Fibroblast of lung (primary cell): ENCODE measurements at regions not wholly inside any gene's neighbourhood (a gene's known extent, or its start where the extent isn't known, plus 50 kb on each side); places are given as distances from the start of the nearest gene placed in this dataset.

Experiments used
- DNase-seq, 2 donors: peaks; one replicate each; pipeline versions ENCODE4 v3.0.0 to v3.0.0-alpha.2; 2010; ENCODE audit warnings: low read depth in 2 of 2
- H2AFZ ChIP-seq: 2 replicates; pipeline ENCODE4 v1.5.1; 2012; ENCODE audit warnings: low read length, control low read depth, inconsistent platforms
- H3K27ac ChIP-seq: 2 replicates; pipeline ENCODE4 v1.5.1; 2011; ENCODE audit warnings: low read length, control low read depth; ENCODE audit not compliant: insufficient read depth
- H3K27me3 ChIP-seq: 2 replicates; pipeline ENCODE4 v1.5.1; 2011; ENCODE audit warnings: mild to moderate bottlenecking, low read length; ENCODE audit not compliant: control insufficient read depth, insufficient read depth
- H3K36me3 ChIP-seq: 2 replicates; pipeline ENCODE4 v1.5.1; 2011; ENCODE audit warnings: low read length; ENCODE audit not compliant: control insufficient read depth, insufficient read depth
- H3K4me1 ChIP-seq: 2 replicates; pipeline ENCODE4 v1.5.1; 2011; ENCODE audit warnings: low read length; ENCODE audit not compliant: control insufficient read depth, insufficient read depth; ENCODE audit errors: extremely low read depth
- H3K4me2 ChIP-seq: 2 replicates; pipeline ENCODE4 v1.5.1; 2011; ENCODE audit warnings: low read length, control low read depth; ENCODE audit not compliant: insufficient read depth; ENCODE audit errors: extremely low read depth
- H3K4me3 ChIP-seq, 4 experiments: fragments of 200-600 bp in 1 of 4; sonication (generic) in 1 of 4; replicated peaks in 1 of 4; 2 replicates each; pipeline ENCODE4 v1.5.1; 2011 to 2016; ENCODE audit warnings: low read length in 4 of 4, low read depth in 3 of 4, mild to moderate bottlenecking in 3 of 4, control low read depth in 2 of 4, inconsistent platforms in 1 of 4, mixed read lengths in 1 of 4; ENCODE audit not compliant: insufficient read depth in 1 of 4; ENCODE audit errors: control extremely low read depth in 1 of 4
- H3K79me2 ChIP-seq: 2 replicates; pipeline ENCODE4 v1.5.1; 2012; ENCODE audit warnings: mild to moderate bottlenecking, low read length, inconsistent platforms; ENCODE audit not compliant: control insufficient read depth, insufficient read depth
- H3K9ac ChIP-seq: 2 replicates; pipeline ENCODE4 v1.5.1; 2011; ENCODE audit warnings: mild to moderate bottlenecking, low read length, control low read depth; ENCODE audit not compliant: insufficient read depth
- H3K9me3 ChIP-seq: 2 replicates; pipeline ENCODE4 v1.5.1; 2012; ENCODE audit warnings: low read depth, low read length; ENCODE audit not compliant: control insufficient read depth, insufficient read depth
- H4K20me1 ChIP-seq: 2 replicates; pipeline ENCODE4 v1.5.1; 2011; ENCODE audit warnings: low read length; ENCODE audit not compliant: control insufficient read depth, insufficient read depth; ENCODE audit errors: extremely low read depth
- EZH2 ChIP-seq: IDR thresholded peaks from 2 replicates; pipeline ENCODE4 v1.5.1; 2012; ENCODE audit warnings: low read length, control low read depth, mild to moderate bottlenecking; ENCODE audit errors: missing control alignments
- TF ChIP-seq, protein P1 (sequence below), 2 donors: IDR thresholded peaks in 1 of 2; conservative IDR thresholded peaks in 1 of 2; 1 replicate in 1 of 2; 2 replicates in 1 of 2; pipeline ENCODE4 v1.5.1; 2011 to 2012; ENCODE audit warnings: low read length in 2 of 2, control low read depth in 1 of 2, inconsistent platforms in 1 of 2, low read depth in 1 of 2, mild to moderate bottlenecking in 1 of 2

DNA sequence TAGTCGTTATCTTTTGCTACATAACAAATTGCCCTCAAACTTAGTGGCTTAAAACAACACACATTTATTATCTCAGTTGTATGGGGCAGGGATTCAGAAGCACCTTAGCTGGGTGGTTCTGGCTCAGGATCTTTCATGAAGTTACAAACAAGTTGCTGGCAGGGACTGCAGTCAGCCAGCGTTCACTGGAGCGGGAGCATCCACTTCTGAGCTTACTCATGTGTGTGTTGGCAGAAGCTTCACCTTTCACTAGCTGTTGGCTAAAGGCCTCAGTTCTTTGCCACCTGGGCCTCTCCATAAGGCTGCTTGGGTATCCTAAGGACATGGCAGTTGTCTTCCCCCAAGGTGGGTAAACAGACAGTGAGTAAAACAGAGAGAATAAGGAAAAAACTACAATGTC, 365.7 kb downstream of the RPS29 start:
- H3K9me3 ChIP-seq, result no peaks in the 10 kb centered on the region
- H3K79me2 ChIP-seq, result no peaks in the 10 kb centered on the region
- H3K4me1 ChIP-seq, result no peaks in the 10 kb centered on the region
- H3K9ac ChIP-seq, result no peak overlapping the region
- no peaks in the 10 kb centered on the region for H3K36me3 ChIP-seq
- H3K27me3 ChIP-seq, result no peaks in the 10 kb centered on the region
- no peak overlapping the region for H3K4me2 ChIP-seq
- no peak overlapping the region for H2AFZ ChIP-seq
- TF ChIP-seq, protein P1, sequence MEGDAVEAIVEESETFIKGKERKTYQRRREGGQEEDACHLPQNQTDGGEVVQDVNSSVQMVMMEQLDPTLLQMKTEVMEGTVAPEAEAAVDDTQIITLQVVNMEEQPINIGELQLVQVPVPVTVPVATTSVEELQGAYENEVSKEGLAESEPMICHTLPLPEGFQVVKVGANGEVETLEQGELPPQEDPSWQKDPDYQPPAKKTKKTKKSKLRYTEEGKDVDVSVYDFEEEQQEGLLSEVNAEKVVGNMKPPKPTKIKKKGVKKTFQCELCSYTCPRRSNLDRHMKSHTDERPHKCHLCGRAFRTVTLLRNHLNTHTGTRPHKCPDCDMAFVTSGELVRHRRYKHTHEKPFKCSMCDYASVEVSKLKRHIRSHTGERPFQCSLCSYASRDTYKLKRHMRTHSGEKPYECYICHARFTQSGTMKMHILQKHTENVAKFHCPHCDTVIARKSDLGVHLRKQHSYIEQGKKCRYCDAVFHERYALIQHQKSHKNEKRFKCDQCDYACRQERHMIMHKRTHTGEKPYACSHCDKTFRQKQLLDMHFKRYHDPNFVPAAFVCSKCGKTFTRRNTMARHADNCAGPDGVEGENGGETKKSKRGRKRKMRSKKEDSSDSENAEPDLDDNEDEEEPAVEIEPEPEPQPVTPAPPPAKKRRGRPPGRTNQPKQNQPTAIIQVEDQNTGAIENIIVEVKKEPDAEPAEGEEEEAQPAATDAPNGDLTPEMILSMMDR (conservative IDR thresholded peaks at IDR 0.05 in 1 of 2, IDR thresholded peaks at IDR 0.05 in 1 of 2; ENCODE audit: low read depth in 1 of 2, low read length in 2 of 2), result no peak
- no peak for TF ChIP-seq EZH2
- no peak overlapping the region for H3K27ac ChIP-seq
- H3K4me3 ChIP-seq, result no peak overlapping the region
- peak in 1 of 2 donors; percentile 8 for DNase-seq
- no peaks in the 10 kb centered on the region for H4K20me1 ChIP-seq

- Histone ChIP-seq H3K9me3 (no peaks in the 10 kb centered on the region), H4K20me1 (no peaks in the 10 kb centered on the region), H3K36me3 (no peaks in the 10 kb centered on the region), H3K9ac (no peak overlapping the region), H3K27ac (no peak overlapping the region), H3K27me3 (no peaks in the 10 kb centered on the region), H3K4me1 (no peaks in the 10 kb centered on the region), H2AFZ (no peak overlapping the region), H3K4me3 (no peak overlapping the region), H3K79me2 (no peaks in the 10 kb centered on the region), H3K4me2 (no peak overlapping the region)
- peak; percentile 65 to 76 for DNase-seq
- TF ChIP-seq EZH2, result no peak
- TF ChIP-seq, protein P1 (conservative IDR thresholded peaks at IDR 0.05 in 1 of 2, IDR thresholded peaks at IDR 0.05 in 1 of 2; ENCODE audit: low read depth in 1 of 2, low read length in 2 of 2), result no peak
These were observed 367.6 kb downstream of the RPS29 start for GRCh38 chr14:49218436-49219092.

GRCh38 chr14:49212721-49213120, 373.5 kb downstream of the RPS29 start:
- H3K4me1 ChIP-seq, result no peaks in the 10 kb centered on the region

More at GRCh38 chr14:49212721-49213120, 373.5 kb downstream of the RPS29 start:
- Histone ChIP-seq H3K36me3 (no peaks in the 10 kb centered on the region), H4K20me1 (no peaks in the 10 kb centered on the region), H3K9ac (no peak overlapping the region), H3K79me2 (no peaks in the 10 kb centered on the region), H3K9me3 (no peaks in the 10 kb centered on the region), H3K4me3 (no peak overlapping the region), H3K27ac (no peak overlapping the region), H3K4me2 (no peak overlapping the region), H2AFZ (no peak overlapping the region), H3K27me3 (no peaks in the 10 kb centered on the region)
- no peak for TF ChIP-seq EZH2
- TF ChIP-seq, protein P1 (conservative IDR thresholded peaks at IDR 0.05 in 1 of 2, IDR thresholded peaks at IDR 0.05 in 1 of 2; ENCODE audit: low read depth in 1 of 2, low read length in 2 of 2), result no peak
- DNase-seq, result peak; percentile 3 to 31
